Germinal center (tissue), 1 donor: ENCODE measurements at regions not wholly inside any gene's neighbourhood (a gene's known extent, or its start where the extent isn't known, plus 50 kb on each side); places are given as distances from the start of the nearest gene placed in this dataset.
"Not testable (repeated sequence)": the region's sequence is repeated elsewhere in the genome, so short reads cannot be mapped to it uniquely, and the experiment has no call there.

Source experiments
- DNase-seq: peaks from one replicate; pipeline ENCODE4 v3.0.0; 2012; ENCODE audit warnings: mixed read lengths, low spot score

- DNase-seq: no peak
These were observed 63.5 kb downstream of the SPATA31D1 start for GRCh38 chr9:82052081-82052480.

DNA sequence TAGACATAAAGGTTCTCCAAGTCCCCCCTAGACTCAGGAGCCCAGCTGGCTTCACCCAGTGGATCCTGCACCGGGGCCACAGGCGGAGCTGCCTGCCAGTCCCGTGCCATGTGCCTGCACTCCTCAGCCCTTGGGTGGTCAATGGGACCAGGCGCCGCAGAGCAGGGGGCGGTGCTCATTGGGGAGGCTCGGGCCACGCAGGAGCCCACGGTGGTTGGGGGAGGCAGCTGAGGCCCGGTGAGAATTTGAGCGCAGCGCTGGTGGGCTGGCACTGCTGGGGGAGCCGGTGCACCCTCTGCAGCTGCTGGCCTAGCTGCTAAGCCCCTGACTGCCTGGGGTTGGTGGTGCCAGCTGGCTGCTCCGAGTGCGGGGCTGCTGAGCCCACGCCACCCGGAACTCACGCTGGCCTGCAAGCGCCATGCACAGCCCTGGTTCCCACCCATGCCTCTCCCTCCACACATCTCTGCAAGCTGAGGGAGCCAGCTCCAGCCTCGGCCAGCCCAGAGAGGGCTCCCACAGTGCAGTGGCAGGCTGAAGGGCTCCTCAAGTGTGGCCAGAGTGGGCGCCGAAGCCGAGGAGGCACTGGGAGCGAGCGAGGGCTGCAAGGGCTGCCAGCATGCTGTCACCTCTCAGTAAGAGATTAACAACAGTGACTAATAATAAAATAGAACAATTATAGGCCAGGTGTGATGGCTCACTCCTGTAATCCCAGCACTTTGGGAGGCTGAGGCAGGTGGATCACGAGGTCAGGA is 65.9 kb downstream of the SPATA31D1 start:
- no peak for DNase-seq

- DNase-seq: no peak
These were observed 69.2 kb downstream of the SPATA31D1 start for GRCh38 chr9:82057805-82058204.

DNA sequence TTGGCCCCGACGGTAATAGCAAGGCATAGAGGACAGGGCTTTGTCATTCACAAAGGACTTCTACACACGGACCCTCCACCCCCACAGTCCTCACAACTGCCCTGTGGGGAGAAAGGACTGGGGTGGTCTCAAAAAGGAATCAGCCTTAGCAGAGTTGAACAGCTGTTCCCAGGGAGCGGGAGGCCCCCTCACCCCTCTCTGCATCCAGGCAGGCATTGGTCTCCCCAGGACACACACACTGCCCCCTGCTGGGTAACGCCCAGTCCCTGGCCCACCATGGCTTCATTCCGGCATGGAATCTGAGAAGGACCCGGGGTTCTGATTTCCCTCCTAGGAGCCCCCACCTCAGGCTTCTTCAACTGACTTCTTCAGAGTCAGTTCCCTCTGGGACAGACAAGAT is 73.2 kb downstream of the SPATA31D1 start:
- not testable (repeated sequence) for DNase-seq

- no peak for DNase-seq
These were observed 73.7 kb downstream of the SPATA31D1 start for GRCh38 chr9:82062245-82062644.

GRCh38 chr9:82073551-82074543 is 85.3 kb downstream of the SPATA31D1 start:
- no peak for DNase-seq

DNA sequence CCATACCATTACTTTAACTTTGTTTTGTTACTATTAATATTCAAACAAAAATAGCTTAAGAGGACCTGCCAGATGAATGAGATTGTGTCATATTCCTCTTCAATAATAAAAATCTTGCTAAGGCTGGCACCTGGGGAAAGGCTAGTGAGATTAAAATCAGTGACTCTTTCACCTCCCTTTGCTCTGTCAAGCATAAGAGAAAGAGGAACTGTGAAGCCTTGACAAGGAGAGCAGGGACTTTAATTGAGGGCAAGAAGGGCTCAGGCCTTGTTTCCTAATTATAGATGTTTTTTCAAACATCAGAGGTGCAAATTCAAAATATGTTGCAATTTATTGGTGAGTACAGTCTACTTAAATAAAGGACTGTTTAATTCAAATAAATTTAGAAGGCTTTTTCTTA is 91.7 kb downstream of the SPATA31D1 start:
- no peak for DNase-seq

DNA sequence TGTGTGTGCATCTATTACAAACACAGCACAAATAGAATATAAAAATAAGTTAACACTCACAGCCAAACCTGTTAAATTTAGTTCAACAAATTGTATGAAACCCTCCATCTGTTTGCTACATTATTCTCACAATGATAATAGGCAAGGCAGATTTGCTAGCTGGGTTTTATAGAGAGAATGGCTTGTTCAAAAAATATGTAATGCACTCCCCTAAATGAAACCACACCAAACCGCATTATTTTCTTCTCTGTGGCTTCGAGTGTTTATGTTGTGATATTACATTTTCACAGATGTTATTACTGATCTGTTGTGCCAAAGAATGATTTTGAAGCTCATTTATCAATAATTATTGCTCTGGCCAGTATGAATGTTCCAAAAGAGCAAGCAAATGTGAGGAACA is 92.9 kb downstream of the SPATA31D1 start:
- DNase-seq: no peak

GRCh38 chr9:82082563-82082962 is 94.0 kb downstream of the SPATA31D1 start:
- no peak for DNase-seq

DNA sequence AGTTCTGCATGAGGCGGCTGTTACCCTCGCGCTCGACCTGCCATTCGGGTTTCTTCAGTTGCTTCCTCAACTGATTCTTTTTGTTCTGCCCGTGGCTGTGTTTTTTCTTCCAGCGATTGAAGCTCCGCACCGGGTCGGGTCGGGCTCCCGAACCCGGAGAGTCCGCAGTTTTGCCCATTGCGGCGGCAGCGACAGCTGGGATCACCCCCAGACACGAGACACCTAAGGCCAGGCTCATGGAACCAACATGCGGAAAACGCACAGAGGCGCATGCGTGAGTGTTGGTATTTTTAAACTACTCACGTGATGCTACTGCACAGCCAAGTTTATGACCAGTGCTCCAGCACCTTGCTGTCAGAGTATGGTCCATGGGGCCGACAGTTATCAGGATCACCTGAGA is 100.0 kb downstream of the SPATA31D1 start:
- no peak for DNase-seq

- DNase-seq: no peak
These were observed 101.5 kb downstream of the SPATA31D1 start for GRCh38 chr9:82090046-82090445.

GRCh38 chr9:82091100-82091499 is 102.5 kb downstream of the SPATA31D1 start:
- no peak for DNase-seq

DNA sequence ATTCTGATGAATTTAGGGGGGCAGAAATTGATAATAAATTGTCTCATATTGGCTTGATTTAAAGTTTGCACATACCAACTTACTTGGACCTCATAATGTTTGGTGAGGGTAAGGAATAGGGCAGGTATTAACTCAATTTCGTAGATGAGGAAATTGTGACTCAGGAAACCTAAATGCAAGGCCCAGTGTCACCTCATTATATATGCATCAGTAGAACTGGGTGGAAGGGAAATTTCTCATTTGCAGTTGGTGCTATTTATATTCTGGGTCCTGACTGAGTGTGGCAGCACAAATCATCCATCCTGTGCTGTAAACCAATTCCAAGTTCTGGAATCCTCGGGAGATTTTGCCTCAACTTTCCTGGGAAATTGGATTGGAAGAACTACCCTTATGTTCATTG is 103.0 kb downstream of the SPATA31D1 start:
- peak; percentile 17 for DNase-seq

- DNase-seq: no peak
These were observed 112.9 kb downstream of the SPATA31D1 start for GRCh38 chr9:82101475-82101874.

DNA sequence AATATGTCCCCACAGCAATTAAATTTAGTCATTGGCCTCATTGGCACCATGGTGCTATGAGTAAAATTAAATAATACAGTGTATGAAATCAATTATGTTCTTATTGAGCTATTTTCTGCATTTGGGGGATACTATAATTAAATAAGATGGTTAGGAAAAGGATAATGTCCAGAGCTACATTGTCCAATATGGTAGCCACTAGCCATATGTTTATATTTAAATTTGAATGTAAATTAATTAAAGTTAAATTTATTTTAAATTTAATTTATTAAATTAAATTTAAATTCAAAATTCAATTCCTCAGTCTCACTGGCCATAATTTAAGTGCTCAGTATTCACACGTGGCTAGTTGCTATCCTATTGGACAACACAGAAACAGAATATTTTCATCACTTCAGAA is 115.7 kb downstream of the SPATA31D1 start:
- DNase-seq: no peak

DNA sequence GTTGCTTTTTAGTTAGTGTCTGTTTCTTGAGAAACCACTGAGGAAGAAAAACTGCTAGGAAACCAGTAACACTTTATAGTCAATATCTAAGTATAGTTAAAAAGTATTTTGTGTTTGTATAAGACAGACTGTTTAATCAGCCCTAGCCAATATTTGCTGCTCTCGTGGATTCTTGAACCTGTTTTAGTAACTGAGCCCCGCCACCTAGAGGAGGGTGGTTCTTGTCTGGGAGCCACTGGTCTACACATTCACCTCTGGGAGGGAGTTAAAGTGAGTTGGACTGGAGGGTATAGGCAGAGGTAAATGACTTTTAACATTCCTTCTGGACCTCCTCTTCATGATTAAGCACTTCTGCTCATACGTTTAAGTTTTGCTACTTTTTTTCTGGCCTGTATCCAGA is 117.2 kb downstream of the SPATA31D1 start:
- no peak for DNase-seq

- DNase-seq: no peak
These were observed 118.0 kb downstream of the SPATA31D1 start for GRCh38 chr9:82106536-82106935.

GRCh38 chr9:82108474-82108873 is 119.9 kb downstream of the SPATA31D1 start:
- no peak for DNase-seq

GRCh38 chr9:82108941-82109340 is 120.4 kb downstream of the SPATA31D1 start:
- no peak for DNase-seq

- no peak for DNase-seq
These were observed 121.1 kb downstream of the SPATA31D1 start for GRCh38 chr9:82109626-82110025.

GRCh38 chr9:82110881-82111280 is 122.3 kb downstream of the SPATA31D1 start:
- no peak for DNase-seq

GRCh38 chr9:82115331-82115730 is 126.8 kb downstream of the SPATA31D1 start:
- no peak for DNase-seq

DNA sequence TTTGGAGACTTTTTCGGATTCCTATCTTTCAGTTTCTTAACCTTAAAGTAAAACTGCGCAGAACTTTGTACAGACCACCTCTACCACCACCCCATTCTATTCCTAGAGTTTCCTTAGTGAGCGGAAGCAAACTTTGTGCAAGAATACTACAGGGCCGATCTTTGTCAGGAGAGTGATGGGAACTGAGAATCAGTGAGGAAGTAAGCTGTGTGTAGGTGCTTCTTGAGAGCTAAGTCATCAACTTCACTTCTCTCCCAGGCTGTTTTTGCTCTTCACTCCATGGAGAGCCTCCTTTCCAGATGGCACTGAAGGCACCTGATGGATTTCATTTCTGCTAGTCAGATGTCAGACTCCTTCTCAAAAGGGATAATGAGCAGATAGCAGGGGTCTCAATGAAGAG is 127.3 kb downstream of the SPATA31D1 start:
- DNase-seq: no peak
